ENCODE measurements at regions not wholly inside any gene's neighbourhood (a gene's known extent, or its start where the extent isn't known, plus 50 kb on each side); places are given as distances from the start of the nearest gene placed in this dataset.

GRCh38 chr21:31609081-31609480 lies 50.4 kb upstream of the SOD1 start:
- no peak for DNase-seq (ENCODE audit: low read depth)
- TF ChIP-seq CTCF (conservative IDR thresholded peaks at IDR 0.05; ENCODE audit: control insufficient read depth, insufficient read depth, low read depth, low read length) = no peak
- H3K4me3 ChIP-seq (ENCODE audit: control insufficient read depth, low read depth, low read length) = no peak overlapping the region

GRCh38 chr21:31607791-31608190 lies 51.7 kb upstream of the SOD1 start:
- no peak for TF ChIP-seq CTCF (conservative IDR thresholded peaks at IDR 0.05; ENCODE audit: control insufficient read depth, insufficient read depth, low read depth, low read length)
- H3K4me3 ChIP-seq (ENCODE audit: control insufficient read depth, low read depth, low read length) = no peak overlapping the region
- DNase-seq (ENCODE audit: low read depth) = no peak

GRCh38 chr21:31606081-31606874 lies 53.2 kb upstream of the SOD1 start:
- H3K4me3 ChIP-seq (ENCODE audit: control insufficient read depth, low read depth, low read length) = no peak overlapping the region
- TF ChIP-seq CTCF (conservative IDR thresholded peaks at IDR 0.05; ENCODE audit: control insufficient read depth, insufficient read depth, low read depth, low read length) = no peak
- no peak for DNase-seq (ENCODE audit: low read depth)

- TF ChIP-seq CTCF (conservative IDR thresholded peaks at IDR 0.05; ENCODE audit: control insufficient read depth, insufficient read depth, low read depth, low read length) = peak; percentile 92
- H3K4me3 ChIP-seq (ENCODE audit: control insufficient read depth, low read depth, low read length) = no peak overlapping the region
- DNase-seq (ENCODE audit: low read depth) = peak; percentile 61
Observed at GRCh38 chr21:31604591-31605190, 54.8 kb upstream of the SOD1 start.

GRCh38 chr21:31599563-31599962 lies 59.9 kb upstream of the SOD1 start:
- no peak for TF ChIP-seq CTCF (conservative IDR thresholded peaks at IDR 0.05; ENCODE audit: control insufficient read depth, insufficient read depth, low read depth, low read length)
- H3K4me3 ChIP-seq (ENCODE audit: control insufficient read depth, low read depth, low read length) = no peak overlapping the region
- DNase-seq (ENCODE audit: low read depth) = no peak

- TF ChIP-seq CTCF (conservative IDR thresholded peaks at IDR 0.05; ENCODE audit: control insufficient read depth, insufficient read depth, low read depth, low read length) = no peak
- DNase-seq (ENCODE audit: low read depth) = no peak
- no peak overlapping the region for H3K4me3 ChIP-seq (ENCODE audit: control insufficient read depth, low read depth, low read length)
Observed at GRCh38 chr21:31599013-31599412, 60.5 kb upstream of the SOD1 start.

Measured in fibroblast of mammary gland (primary cell).